ENCODE measurements at regions not wholly inside any gene's neighbourhood (a gene's known extent, or its start where the extent isn't known, plus 50 kb on each side); places are given as distances from the start of the nearest gene placed in this dataset.

DNA sequence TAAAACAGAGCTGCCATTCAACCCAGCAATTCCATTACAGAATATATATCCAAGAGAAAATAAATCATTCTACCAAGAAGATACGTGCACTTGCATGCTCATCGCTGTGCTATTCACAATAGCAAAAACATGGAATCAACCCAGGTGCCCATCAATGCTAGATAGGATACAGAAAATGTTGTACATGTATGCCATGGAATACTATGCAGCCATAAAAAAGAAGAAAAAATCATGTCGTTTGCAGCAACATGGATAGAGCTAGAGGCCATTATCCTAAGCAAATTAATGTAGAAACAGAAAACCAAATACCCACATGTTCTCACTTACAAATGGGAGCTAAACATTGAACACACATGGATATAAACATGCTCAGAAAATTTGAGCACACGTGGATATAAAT is 633.1 kb upstream of the CITED2 start:
- TF ChIP-seq ZNF274 (IDR thresholded peaks at IDR 0.05; ENCODE audit: low read depth, low read length) (no peak), YY1 (IDR thresholded peaks at IDR 0.05; ENCODE audit: insufficient read depth, insufficient read length) (no peak)
